DMS114 treated with DMSO at 0.1 percent for 48 hours (cell line): ENCODE measurements at regions not wholly inside any gene's neighbourhood (a gene's known extent, or its start where the extent isn't known, plus 50 kb on each side); places are given as distances from the start of the nearest gene placed in this dataset.
"Not testable (repeated sequence)": the region's sequence is repeated elsewhere in the genome, so short reads cannot be mapped to it uniquely, and the experiment has no call there.

Experiments used
- DNase-seq: peaks from one replicate; lab custom pipeline; 2025; ENCODE audit not compliant: unreplicated experiment; lab: John Stamatoyannopoulos, UW

DNA sequence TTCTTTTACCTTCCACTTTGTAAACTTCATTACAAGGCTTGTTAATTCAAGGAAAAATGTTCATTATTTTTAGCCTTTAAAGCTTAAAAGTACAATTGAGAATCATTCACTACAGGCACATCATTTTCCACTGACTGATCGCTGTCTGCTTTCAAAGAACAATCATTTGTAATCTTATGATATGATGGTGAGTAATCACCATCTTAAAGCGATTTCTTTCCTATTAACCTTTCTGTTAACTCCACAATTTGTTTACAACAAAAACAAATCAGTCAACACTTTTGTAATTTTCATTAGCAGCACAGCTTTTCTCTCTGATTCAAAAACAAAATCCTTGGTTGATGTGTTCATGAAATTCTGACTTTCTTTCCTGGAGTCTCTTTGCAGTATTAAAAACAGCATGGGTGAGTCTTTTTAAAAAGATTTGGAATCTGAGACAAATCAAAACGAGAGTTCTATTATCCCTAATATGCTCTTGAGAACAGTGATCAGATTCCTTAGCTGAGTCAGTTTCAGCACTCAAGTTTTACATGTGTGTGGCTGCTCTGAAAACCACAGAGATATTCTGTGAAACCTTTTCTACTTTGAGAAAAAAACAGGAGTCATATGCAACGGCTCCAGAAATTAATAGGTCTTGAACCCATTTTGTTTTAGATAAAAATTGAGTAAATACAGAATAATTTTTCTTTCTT is 145.8 kb upstream of the TMPRSS15 start:
- DNase-seq: no peak

DNA sequence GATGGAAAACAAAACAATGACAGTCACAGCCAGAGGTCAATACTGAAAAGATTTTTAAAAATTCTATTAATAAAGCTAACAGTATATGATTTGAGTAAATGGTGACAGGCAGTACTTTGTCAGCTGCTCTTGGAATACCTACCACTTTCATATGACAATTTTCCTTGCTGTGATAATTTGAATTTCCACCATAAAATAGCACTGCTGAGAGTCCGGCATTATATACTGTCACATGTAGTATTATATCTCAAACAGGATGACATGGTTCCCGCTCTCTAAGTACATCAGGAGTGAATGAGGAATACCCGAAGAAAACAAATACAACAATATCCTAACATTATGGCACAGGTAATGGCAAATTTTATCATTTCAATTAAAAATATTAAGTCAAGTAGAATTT is 146.8 kb upstream of the TMPRSS15 start:
- DNase-seq: no peak

DNA sequence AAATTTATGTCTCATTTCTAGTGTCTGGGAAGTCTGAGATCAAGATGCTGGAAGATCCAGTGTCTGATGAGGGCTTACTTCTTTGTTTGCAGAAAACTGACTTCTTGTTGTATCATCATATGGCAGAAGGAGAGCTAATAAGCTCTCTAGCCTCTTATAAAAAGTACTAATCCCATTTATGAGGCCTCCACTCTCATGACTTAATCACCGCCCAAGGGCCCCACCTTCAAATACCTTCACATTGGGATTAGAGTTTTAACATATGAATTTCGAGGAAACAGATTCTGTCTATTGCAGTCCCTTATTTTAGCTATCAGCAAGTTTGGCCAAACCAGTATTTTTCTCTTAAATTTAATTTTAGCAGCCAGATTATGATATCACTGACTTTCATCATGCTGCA is 150.2 kb upstream of the TMPRSS15 start:
- DNase-seq: no peak

DNA sequence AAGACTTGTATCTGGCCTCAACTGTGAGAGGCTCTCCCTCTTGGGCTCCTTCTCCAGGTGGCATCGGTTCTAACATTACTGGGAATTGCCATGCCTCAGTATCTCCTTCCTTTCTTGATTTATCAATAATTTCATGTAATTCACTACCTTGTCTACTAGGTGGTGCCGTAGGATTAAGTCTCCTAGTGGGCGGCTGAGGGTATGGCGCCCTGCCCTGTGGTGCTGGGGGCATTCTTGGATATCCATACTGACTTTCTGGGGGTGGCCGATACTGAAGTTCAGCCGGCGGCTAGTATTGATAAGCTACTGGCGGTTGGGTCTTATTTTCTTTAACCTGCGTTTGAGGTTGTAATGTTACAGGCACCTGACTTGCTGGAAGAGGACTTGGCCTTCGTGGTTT is 164.2 kb upstream of the TMPRSS15 start:
- not testable (repeated sequence) for DNase-seq

DNA sequence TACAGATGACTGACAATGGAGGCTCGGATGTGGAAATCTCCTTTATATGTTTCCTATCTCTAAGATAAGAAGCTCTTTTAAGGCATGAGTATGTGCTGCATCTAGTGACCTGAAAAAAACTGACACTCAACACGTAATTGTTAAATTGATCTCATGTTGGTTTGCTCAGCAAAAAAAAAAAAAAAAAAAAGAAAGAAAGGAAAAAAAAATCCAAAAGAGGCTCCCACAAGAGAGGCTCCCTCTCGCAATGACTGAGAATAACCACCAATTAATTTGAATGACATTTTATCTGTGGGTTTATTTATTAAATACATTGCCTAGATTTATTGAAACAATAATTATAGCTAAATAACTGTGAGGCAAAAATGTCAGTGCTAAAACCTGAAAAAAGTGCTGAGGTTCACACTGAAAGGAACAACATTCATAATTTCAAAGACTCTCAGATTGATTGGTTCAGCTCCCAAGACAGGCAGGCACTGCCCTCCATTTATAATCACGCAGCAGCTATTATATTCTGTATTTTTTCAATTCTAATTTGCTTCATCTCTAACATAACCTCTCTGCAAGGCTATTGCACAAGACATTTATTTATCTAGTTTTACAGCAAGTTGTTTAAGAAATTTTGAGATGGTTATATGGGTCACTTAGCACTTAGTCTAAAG is 184.5 kb upstream of the TMPRSS15 start:
- DNase-seq: no peak

DNA sequence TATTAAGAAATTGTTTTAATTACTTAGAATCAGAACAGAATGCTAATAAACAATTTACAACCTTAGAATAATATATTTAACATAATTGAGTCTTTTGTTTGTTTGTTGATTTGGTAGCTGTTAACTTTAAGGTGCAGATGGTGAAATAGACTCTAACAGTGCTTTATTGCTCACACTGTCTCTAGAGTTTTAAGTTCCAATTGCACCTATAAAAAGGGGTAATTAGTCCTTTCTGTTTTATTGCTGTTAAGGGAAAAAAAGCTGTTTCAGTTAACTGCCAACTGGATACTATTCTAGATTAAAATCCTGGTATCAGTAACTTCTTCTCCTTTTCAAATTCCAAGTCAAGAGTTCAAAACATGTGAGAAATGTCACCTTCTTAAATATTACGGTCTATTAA is 197.6 kb upstream of the TMPRSS15 start:
- no peak for DNase-seq

DNA sequence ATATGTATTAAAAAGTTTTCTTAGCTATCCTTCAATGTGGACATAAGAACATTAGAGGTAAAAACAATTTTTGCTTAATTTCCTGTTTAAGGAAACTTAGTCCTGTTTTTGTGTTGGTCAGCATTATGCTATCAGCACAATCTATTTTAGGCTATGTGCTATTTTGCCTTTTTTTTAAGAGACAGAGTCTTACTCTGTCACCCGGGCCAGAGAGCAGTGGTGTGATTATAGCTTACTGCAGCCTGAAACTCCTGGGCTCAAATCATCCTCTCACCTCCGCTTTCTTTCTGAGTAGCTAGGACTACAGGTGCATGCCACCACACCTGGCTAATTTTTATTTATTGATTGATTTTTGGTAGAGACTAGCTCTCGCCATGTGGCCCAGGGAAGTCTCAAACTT is 199.1 kb upstream of the TMPRSS15 start:
- DNase-seq: no peak

DNA sequence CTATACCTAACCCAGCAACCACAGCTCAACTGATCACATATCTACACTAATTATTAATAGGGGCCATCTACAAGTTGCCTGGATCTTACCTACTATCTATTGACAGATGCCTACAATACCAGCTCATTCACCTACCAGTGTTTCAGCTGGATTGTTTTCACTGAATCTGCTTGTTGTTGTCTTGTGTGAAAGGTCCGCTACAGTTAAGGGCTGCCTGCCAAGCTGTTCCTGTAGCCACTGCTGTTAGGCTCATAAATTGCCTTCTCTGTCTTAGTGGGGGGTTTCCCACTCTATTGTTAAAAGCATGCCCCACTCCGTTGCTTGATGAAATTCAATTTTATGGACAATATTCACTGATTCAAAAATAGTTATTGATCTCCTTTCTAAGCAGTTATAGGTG is 199.7 kb upstream of the TMPRSS15 start:
- DNase-seq: no peak

DNA sequence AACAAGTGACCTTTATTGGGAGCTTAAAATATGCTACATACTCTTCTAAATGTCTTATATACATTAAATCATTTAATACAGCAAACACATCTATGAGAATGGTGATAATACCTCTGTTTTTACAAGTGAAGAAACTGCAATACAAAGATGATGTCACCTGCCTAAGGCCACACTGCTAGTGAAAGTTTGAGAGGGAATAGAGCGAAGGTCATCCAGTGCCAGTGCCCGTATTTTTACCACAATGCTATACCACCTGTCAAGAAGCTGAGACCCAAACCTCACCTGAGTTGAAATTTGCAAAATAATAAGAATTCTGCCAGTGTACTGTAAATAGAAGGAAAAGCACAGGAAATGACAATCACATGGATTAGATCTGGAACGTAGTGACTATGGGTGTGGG is 200.4 kb upstream of the TMPRSS15 start:
- no peak for DNase-seq

DNA sequence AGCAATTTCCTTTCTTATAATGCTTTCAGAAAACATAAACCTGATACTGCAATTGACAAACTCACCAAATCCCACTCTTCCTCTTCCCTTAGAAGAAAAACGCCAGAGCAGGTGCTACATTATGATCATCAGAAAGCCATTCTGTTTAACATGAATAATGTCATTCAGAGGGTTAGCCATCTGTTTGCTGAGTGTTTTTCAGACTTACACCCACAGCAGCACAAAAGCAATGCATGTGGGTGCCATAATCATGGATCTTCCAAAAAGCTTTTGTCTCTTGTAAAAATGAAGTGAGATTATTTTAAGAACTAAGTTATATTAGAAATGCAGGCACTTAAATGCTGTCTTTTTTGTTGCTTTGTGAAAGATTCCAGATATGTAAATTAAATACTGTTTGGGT is 204.6 kb upstream of the TMPRSS15 start:
- no peak for DNase-seq

DNA sequence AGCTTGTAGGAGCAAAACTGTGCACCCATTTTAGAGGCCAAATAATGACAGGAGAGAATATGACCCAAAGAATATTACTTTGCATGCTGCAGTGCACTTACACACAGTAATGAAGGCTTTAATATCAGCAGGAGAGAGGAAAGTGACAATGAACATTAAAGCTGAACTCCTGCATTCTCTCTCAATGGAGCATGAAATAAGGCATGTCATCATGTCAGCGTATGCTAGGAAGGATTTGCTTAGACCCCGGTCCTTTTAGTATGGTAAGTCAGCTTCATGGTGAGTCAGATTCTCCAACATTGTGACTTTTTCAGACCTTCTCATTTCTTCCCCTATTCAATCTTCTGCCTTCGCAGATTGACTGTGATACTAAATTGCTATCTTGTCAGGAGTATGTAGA is 210.7 kb upstream of the TMPRSS15 start:
- DNase-seq: no peak

DNA sequence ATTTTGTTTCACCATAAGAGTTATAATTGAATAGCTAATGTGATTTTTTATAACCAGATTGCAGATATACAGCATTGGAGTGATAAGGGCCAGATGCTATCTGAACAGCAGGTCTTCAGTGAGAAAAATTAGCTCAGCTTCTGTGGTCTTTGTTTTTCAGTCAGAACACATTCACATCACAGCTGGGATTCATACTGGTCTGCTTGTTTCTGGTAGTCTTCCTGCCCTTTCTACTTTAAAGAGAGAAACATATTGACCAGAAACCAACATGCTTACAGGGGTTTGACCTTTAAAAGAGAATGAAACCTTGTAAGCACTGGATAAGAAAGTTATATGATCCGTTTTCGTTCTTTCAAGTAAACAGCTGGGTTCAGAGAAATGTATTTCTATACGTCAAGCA is 213.7 kb upstream of the TMPRSS15 start:
- DNase-seq: no peak

DNA sequence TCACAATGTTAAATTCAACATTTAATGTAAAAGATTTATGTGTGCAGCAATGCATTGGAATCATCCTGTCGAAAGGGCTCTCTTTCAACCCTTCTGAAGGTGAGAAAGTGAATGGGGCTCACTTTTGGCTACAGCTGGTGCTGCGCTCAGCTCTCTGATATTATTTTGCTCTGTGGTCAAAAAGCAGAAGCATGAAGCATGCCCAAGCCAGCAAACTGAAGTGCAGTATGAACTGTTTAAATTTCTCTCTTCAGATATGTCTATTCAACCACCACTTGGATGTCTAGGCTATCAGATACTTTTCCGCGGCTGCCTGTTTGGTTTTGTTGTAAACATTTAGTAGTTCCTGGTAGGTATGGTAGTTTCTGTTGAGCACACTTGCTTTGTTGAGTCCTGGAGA is 216.9 kb upstream of the TMPRSS15 start:
- DNase-seq: no peak

DNA sequence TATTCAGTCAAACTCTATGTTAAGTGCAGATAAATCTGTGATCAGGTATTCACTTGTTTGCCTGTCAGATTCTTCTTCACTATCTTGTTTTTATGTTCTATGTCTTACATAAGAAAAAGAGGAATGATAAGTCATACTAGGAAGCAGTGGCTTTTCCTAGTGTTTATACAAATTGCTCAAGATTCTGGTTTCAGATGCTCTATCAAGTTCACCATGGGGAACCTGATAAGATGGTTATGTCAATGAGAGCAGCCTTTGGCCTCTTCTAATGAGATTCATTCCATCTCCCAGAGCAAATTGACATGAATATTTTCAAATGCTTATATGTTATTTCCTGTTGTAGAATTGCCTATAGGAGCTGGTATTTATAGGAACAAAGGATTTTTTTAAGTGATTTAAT is 218.8 kb upstream of the TMPRSS15 start:
- DNase-seq: no peak

DNA sequence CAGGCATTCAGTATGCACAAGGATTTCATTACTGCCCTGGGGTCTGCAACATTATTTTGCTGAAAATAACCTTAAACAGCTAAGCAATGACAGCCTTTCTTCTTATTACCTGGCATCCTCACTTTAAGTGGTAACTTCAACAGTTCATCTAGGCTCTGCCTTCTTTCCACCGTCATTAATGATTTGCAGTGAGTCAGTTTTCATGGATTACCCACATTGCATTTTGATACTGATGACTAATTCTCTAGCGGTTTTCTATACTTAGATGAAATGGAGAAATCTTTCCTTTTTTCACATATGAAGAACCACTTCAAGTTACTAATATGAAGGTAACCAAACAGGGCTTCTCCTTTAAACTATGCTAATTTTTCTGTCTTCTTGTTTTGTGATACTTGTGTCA is 226.9 kb upstream of the TMPRSS15 start:
- DNase-seq: no peak

DNA sequence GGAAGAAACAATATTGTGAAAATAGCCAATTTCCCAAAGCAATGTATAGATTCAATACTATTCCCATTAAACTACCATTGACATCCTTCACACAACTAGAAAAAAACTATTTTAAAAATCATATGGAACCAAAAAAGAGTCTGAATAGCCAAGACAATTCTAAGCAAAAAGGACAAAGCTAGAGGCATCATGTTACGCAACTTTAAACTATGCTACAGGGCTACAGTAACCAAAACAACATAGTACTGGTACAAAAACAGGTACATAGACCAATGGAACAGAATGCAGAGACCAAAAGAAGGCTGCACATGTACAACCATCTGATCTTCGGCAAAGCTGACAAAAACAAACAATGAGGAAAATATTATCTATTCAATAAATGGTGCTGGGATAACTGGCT is 233.3 kb upstream of the TMPRSS15 start:
- no peak for DNase-seq

DNA sequence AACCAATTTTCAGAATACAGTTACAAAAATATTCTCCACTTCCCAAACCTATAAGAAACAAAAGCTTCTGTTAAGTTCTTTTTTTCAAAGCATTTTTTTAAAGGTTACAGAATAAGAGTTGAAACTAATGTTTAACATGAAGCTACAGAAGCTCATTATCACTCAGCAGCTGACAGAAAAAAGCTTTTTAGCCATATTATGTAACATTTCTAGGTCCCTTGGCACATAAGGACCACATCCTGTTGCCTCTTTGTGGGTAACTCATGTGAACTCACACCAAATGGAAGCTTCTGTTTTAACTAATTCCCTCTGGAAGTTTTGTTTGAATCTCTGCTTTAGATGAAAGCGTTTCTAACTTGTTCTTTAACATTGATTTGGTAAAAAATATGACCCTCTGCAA is 242.5 kb upstream of the TMPRSS15 start:
- DNase-seq: no peak

DNA sequence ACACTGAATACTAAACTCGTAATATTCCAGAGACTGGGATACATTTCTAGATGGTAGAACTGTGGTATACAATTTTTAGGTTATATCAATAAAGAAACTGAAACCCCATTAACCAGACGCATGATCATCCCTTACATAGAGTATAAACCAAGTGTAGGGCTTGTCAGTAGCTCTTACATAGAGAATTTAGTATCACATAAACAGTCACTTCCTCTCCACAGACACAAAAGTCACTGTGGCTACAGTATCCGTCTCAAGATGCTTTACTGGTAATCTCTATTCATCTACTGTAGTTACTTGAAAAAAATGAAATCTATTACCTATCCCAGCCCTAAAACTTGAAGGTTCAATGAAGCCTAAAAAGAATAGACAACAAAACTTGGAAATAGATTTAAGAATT is 252.3 kb upstream of the TMPRSS15 start:
- no peak for DNase-seq

DNA sequence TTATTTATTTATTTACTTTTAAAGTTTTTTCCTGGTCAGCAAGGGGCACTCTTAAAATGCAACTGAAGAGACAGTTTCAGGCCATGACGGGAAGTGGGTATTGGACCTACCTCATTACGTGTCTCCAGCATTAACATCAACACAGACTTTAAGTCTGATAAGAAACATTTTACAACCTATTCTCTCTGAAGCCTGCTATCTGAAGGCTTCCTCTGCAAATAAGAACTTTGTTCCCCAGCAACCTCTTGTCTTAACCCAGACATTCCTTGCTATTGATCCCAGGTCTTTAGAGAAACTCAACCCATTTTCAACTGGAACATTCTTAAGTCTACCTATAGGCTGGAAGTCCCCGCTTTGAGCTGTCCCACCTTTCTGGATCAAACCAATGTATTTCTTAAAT is 258.3 kb upstream of the TMPRSS15 start:
- DNase-seq: no peak

DNA sequence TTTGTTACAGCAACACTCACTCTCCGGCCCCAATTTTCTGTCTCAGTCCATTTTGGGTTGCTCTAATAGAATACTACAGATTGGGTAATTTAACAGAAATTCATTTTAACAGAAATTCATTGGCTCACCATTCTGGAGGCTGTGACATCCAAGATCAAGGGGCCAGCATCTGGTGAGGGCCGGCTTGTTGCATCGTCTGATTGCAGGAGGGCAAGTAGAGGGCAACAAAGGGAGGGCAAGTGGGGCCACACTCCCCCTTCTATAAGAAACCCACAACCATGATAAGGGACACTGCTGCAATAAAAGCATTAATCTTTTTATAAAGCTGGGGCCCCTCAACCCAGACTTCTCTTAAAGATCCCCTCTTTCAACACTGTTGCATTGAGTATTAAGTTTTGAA is 260.1 kb upstream of the TMPRSS15 start:
- no peak for DNase-seq

DNA sequence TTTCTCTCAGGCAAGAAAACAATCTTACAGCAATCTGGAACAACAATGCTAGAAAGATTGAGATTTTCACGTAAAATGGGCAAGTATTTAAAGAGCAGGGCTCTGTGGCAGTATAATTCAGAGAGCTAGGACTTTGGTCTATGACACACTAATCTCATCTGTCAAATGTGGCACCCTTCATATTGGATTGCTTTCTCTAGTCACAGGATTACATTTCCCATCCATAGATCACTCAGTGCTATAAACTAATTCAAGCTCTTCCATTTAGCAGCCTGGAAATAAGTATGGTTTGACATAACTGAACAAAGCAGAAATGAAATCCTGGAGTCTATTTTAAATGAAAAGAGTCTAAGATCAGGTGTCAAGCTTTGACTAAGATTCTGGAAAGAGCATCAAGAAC is 263.1 kb upstream of the TMPRSS15 start:
- no peak for DNase-seq

DNA sequence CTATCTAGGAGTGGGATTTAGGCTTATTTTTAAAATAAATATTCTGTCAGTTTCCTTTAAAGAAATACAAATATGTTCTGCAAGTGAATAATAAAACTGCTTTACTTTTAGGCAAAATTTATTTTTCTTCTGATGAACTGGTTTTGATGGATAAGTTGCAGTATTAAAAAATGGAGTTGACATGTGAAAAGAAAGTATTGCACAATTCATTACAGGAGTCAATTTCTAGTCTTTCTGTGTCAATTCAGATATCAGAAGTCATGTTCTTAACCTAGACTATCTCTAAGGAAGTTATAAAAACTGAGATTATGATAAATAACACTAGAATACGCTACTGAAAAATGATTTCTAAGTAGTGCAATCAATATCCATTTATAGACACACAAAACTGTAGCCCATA is 270.2 kb upstream of the TMPRSS15 start:
- no peak for DNase-seq

DNA sequence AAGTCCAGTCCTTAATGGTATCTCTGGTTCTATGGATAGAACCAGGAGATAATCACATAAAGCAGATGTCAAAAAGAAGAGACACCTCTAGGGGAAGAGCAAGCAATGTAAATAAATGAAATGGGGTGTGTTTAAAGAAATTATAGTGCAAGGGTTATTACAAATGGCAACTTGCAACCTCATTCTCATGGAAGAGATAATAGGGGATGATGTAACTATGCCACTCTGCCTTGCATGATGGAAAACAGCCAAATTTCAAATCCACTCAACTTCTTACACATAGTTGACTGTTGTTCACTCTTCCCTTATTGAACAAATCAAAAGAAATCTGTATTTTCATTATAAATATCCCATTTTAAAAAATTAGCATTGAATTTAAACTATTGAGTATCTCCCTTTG is 274.0 kb upstream of the TMPRSS15 start:
- no peak for DNase-seq
